Naive thymus-derived CD4-positive, alpha-beta T cell (primary cell): ENCODE measurements at regions not wholly inside any gene's neighbourhood (a gene's known extent, or its start where the extent isn't known, plus 50 kb on each side); places are given as distances from the start of the nearest gene placed in this dataset.

Experiments used
- ATAC-seq: fragments of 150-1000 bp; cut with Tn5 transposase; 2 replicates; pipeline ENCODE4 v1.10.0; 2021; ENCODE audit warnings: mild to moderate bottlenecking, moderate library complexity
- CTCF ChIA-PET: fragments of 350-600 bp; sonication (Branson Sonifier 250); formaldehyde crosslinking; loops from one replicate; lab custom pipeline; 2021; ENCODE audit warnings: antibody characterized with exemption; lab: Charles Lee
- POLR2A ChIA-PET: fragments of 350-600 bp; sonication (Branson Sonifier 250); formaldehyde crosslinking; loops from one replicate; lab custom pipeline; 2021; ENCODE audit warnings: antibody characterized with exemption, inconsistent platforms; lab: Charles Lee
- DNase-seq, 9 donors: peaks; one replicate each; pipeline versions ENCODE4 v3.0.0 to v3.0.0-alpha.2; 2020 to 2022; ENCODE audit warnings: mixed read lengths in 1 of 9
- H3K27ac ChIP-seq: one replicate; pipeline ENCODE4 v1.7.0; 2013; ENCODE audit warnings: mild to moderate bottlenecking, low read depth, low read length, moderate library complexity
- H3K27me3 ChIP-seq, 2 donors: one replicate each; pipeline ENCODE4 v1.7.0; 2013; ENCODE audit warnings: low read length in 2 of 2, mild to moderate bottlenecking in 2 of 2, moderate library complexity in 2 of 2; ENCODE audit not compliant: control insufficient read depth in 2 of 2, insufficient read depth in 2 of 2
- H3K36me3 ChIP-seq, 3 experiments: 1 replicate in 2 of 3; 2 replicates in 1 of 3; pipeline ENCODE4 v1.7.0; 2013; ENCODE audit warnings: low read length in 3 of 3, mild to moderate bottlenecking in 3 of 3, moderate library complexity in 1 of 3; ENCODE audit not compliant: insufficient read depth in 3 of 3, control insufficient read depth in 2 of 3
- H3K4me1 ChIP-seq, 2 donors: one replicate each; pipeline ENCODE4 v1.7.0; 2013; ENCODE audit warnings: low read length in 2 of 2, mild to moderate bottlenecking in 2 of 2, moderate library complexity in 1 of 2; ENCODE audit not compliant: control insufficient read depth in 2 of 2, insufficient read depth in 2 of 2
- H3K4me3 ChIP-seq: 2 replicates; pipeline ENCODE4 v1.7.0; 2013; ENCODE audit warnings: mild to moderate bottlenecking, low read length
- H3K9me3 ChIP-seq, 3 experiments: 1 replicate in 2 of 3; 2 replicates in 1 of 3; pipeline ENCODE4 v1.7.0; 2013; ENCODE audit warnings: low read length in 3 of 3; ENCODE audit not compliant: control insufficient read depth in 2 of 3
- H3K27ac Mint-ChIP-seq, 9 donors: one replicate each; pipeline ENCODE4 v1.8.0; 2020 to 2022; ENCODE audit warnings: mixed read lengths in 9 of 9, mild to moderate bottlenecking in 8 of 9, moderate library complexity in 5 of 9, inconsistent platforms in 2 of 9
- H3K27me3 Mint-ChIP-seq, 5 donors: one replicate each; pipeline ENCODE4 v1.8.0; 2021 to 2022; ENCODE audit warnings: mixed read lengths in 5 of 5, mild to moderate bottlenecking in 1 of 5
- H3K36me3 Mint-ChIP-seq, 5 donors: one replicate each; pipeline ENCODE4 v1.8.0; 2020 to 2022; ENCODE audit warnings: mixed read lengths in 5 of 5, mild to moderate bottlenecking in 3 of 5, inconsistent platforms in 1 of 5
- H3K4me1 Mint-ChIP-seq, 7 donors: one replicate each; pipeline ENCODE4 v1.8.0; 2020 to 2022; ENCODE audit warnings: mixed read lengths in 7 of 7, mild to moderate bottlenecking in 3 of 7, inconsistent platforms in 1 of 7
- H3K4me3 Mint-ChIP-seq, 10 donors: one replicate each; pipeline ENCODE4 v1.8.0; 2020 to 2022; ENCODE audit warnings: mild to moderate bottlenecking in 10 of 10, mixed read lengths in 10 of 10, moderate library complexity in 6 of 10, inconsistent platforms in 2 of 10
- H3K9me3 Mint-ChIP-seq, 11 donors: one replicate each; pipeline ENCODE4 v1.8.0; 2020 to 2022; ENCODE audit warnings: mixed read lengths in 11 of 11, mild to moderate bottlenecking in 4 of 11, inconsistent platforms in 1 of 11, moderate library complexity in 1 of 11
- intact Hi-C, 2 donors: fragments of 100-400 bp; cut with micrococcal nuclease; formaldehyde crosslinking; loops; one replicate each; pipeline ENCODE4 v1.15.1; 2023

- H3K4me3 ChIP-seq = no peak overlapping the region
- ATAC-seq = no peak
- peaks cover 0 to 10% (median 0%) of the 10 kb centered on the region in 5 donors for H3K36me3 Mint-ChIP-seq
- no peaks in the 10 kb centered on the region for H3K4me1 ChIP-seq
- POLR2A ChIA-PET = no interaction called here
- peaks cover 0 to 13% (median 9%) of the 10 kb centered on the region in 11 donors for H3K9me3 Mint-ChIP-seq
- H3K36me3 ChIP-seq = no peaks in the 10 kb centered on the region
- H3K9me3 ChIP-seq = no peaks in the 10 kb centered on the region
- intact Hi-C loops = no loop called here
- H3K27ac ChIP-seq = no peak overlapping the region
- H3K27ac Mint-ChIP-seq = no peak overlapping the region
- H3K4me3 Mint-ChIP-seq = no peak overlapping the region
- peaks cover 0 to 9% (median 0%) of the 10 kb centered on the region in 5 donors for H3K27me3 Mint-ChIP-seq
- no peaks in the 10 kb centered on the region for H3K27me3 ChIP-seq
- H3K4me1 Mint-ChIP-seq = no peaks in the 10 kb centered on the region
- DNase-seq = no peak
- CTCF ChIA-PET = interaction anchor here (0.6 to 0.7 kb wide), 2 partner anchors 392 to 660 kb away, joined by 3 read pairs; no protein-coding TSS in a partner anchor
These were observed 198.9 kb upstream of the ARSJ start for GRCh38 chr4:114178392-114178791.

DNA sequence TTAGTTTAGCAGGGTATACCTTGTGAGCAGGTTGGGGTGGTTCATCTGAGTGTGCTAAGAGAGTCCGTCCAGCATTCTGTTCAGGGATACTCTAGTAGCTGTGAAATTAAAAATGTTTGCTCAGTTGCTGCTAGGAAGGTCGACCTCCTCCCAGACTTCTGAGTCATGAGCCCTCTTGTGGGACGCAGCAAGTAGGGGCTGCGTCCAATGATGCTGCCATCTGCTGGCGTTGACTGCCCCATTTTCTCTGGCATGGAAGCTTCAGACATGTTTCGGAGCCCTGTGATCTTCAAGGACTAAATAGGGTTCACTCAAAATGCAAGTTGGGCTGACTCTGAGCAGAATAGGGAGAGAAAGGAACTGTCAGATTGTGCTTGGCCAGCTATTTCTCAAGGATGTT is 201.0 kb upstream of the ARSJ start:
- H3K9me3 ChIP-seq = no peaks in the 10 kb centered on the region
- Mint-ChIP-seq H3K9me3 (peaks cover 0 to 22% (median 9%) of the 10 kb centered on the region in 11 donors), H3K4me3 (no peak overlapping the region), H3K4me1 (no peaks in the 10 kb centered on the region), H3K27ac (no peak overlapping the region), H3K36me3 (peaks cover 0 to 10% (median 0%) of the 10 kb centered on the region in 5 donors), H3K27me3 (peaks cover 0 to 8% (median 0%) of the 10 kb centered on the region in 5 donors)
- H3K27me3 ChIP-seq = no peaks in the 10 kb centered on the region
- intact Hi-C loops = loop anchor here (1.0 to 5.0 kb wide), 5 partner anchors 228 to 786 kb away; no protein-coding TSS in a partner anchor
- H3K4me3 ChIP-seq = no peak overlapping the region
- no peak overlapping the region for H3K27ac ChIP-seq
- H3K36me3 ChIP-seq = no peaks in the 10 kb centered on the region
- peak in 6 of 9 donors; percentile 1 to 27 (median 16) for DNase-seq
- H3K4me1 ChIP-seq = no peaks in the 10 kb centered on the region
- ChIA-PET POLR2A (no interaction called here), CTCF (interaction anchor here (0.6 to 0.8 kb wide), 2 partner anchors 19 to 231 kb away, joined by 3 read pairs; no protein-coding TSS in a partner anchor)
- ATAC-seq = peak; percentile 29

DNA sequence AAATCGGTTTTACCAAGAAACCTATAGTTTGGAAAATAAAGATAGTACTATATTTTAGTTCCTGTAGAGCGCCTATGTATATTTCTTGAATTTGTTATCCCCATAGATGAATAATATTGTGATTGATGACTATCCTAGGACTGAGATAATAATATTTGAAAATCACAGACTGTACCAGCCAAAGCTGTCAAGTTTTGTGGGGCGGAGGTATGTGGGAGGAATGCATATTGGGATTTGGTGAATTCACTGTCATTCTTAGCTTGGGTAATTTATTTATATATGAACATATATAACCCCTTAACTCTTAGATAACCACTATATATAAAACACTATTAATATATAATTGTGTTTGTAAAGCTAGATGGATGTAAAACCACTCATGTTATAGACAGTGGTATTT is 205.5 kb upstream of the ARSJ start:
- H3K27ac Mint-ChIP-seq = no peak overlapping the region
- H3K4me3 ChIP-seq = no peak overlapping the region
- H3K27me3 ChIP-seq = peaks cover 0 to 3% of the 10 kb centered on the region in 2 donors
- no peaks in the 10 kb centered on the region for H3K36me3 ChIP-seq
- peaks cover 0 to 12% (median 6%) of the 10 kb centered on the region in 5 donors for H3K27me3 Mint-ChIP-seq
- ChIA-PET POLR2A (no interaction called here), CTCF (no interaction called here)
- H3K4me1 Mint-ChIP-seq = no peaks in the 10 kb centered on the region
- peaks cover 0 to 6% (median 0%) of the 10 kb centered on the region in 5 donors for H3K36me3 Mint-ChIP-seq
- H3K4me3 Mint-ChIP-seq = no peak overlapping the region
- no peaks in the 10 kb centered on the region for H3K9me3 ChIP-seq
- H3K27ac ChIP-seq = no peak overlapping the region
- ATAC-seq (no peak), DNase-seq (no peak)
- H3K9me3 Mint-ChIP-seq = peaks cover 0 to 25% (median 8%) of the 10 kb centered on the region in 11 donors
- intact Hi-C loops = loop anchor here in 1 of 2 donors (5.0 kb wide), 1 partner anchor 403 kb away; no protein-coding TSS in a partner anchor
- no peaks in the 10 kb centered on the region for H3K4me1 ChIP-seq

DNA sequence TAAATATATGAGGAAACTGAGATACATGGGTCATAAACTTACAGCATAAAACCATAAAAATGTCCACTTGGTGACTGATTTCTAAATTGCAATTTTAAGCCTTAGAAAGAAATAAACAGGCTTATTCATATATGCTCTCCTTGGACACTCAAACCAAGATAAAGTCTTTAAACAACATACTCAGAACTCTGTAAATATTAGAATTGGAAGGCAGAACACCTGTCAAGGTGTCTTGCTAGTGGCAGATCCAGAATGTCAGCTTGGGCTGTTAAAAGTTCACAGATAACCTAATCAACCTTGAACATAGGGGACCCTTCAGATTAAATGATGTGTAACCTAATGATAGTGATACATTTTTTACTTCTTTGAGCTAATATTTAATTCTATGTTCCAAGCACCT is 208.1 kb upstream of the ARSJ start:
- Histone ChIP-seq H3K27ac (no peak overlapping the region), H3K36me3 (no peaks in the 10 kb centered on the region), H3K27me3 (peaks cover 0 to 3% of the 10 kb centered on the region in 2 donors), H3K4me3 (no peak overlapping the region), H3K4me1 (no peaks in the 10 kb centered on the region), H3K9me3 (no peaks in the 10 kb centered on the region)
- intact Hi-C loops = no loop called here
- CTCF ChIA-PET = no interaction called here
- Mint-ChIP-seq H3K4me3 (no peak overlapping the region), H3K4me1 (no peaks in the 10 kb centered on the region), H3K9me3 (peaks cover 0 to 17% (median 3%) of the 10 kb centered on the region in 11 donors), H3K27me3 (peaks cover 0 to 11% (median 5%) of the 10 kb centered on the region in 5 donors), H3K36me3 (peaks cover 0 to 6% (median 0%) of the 10 kb centered on the region in 5 donors), H3K27ac (no peak overlapping the region)
- DNase-seq = no peak
- no peak for ATAC-seq
- POLR2A ChIA-PET = no interaction called here

- ChIA-PET POLR2A (no interaction called here), CTCF (no interaction called here)
- H3K9me3 Mint-ChIP-seq = peaks cover 0 to 3% (median 0%) of the 10 kb centered on the region in 11 donors
- DNase-seq = no peak
- no peak for ATAC-seq
- H3K4me3 ChIP-seq = no peak overlapping the region
- H3K4me3 Mint-ChIP-seq = no peak overlapping the region
- no peaks in the 10 kb centered on the region for H3K9me3 ChIP-seq
- no peaks in the 10 kb centered on the region for H3K4me1 ChIP-seq
- intact Hi-C loops = no loop called here
- H3K4me1 Mint-ChIP-seq = no peaks in the 10 kb centered on the region
- H3K27ac ChIP-seq = no peak overlapping the region
- peaks cover 0 to 11% (median 6%) of the 10 kb centered on the region in 5 donors for H3K27me3 Mint-ChIP-seq
- H3K27me3 ChIP-seq = no peaks in the 10 kb centered on the region
- H3K36me3 ChIP-seq = no peaks in the 10 kb centered on the region
- H3K36me3 Mint-ChIP-seq = no peaks in the 10 kb centered on the region
- H3K27ac Mint-ChIP-seq = no peak overlapping the region
These were observed 212.0 kb upstream of the ARSJ start for GRCh38 chr4:114191496-114191895.

- DNase-seq (no peak), ATAC-seq (no peak)
- POLR2A ChIA-PET = no interaction called here
- CTCF ChIA-PET = no interaction called here
- Histone ChIP-seq H3K4me1 (no peaks in the 10 kb centered on the region), H3K4me3 (no peak overlapping the region), H3K9me3 (no peaks in the 10 kb centered on the region), H3K36me3 (no peaks in the 10 kb centered on the region), H3K27ac (no peak overlapping the region), H3K27me3 (no peaks in the 10 kb centered on the region)
- H3K27me3 Mint-ChIP-seq = peaks cover 0 to 11% (median 6%) of the 10 kb centered on the region in 5 donors
- H3K4me3 Mint-ChIP-seq = no peak overlapping the region
- peaks cover 0 to 3% (median 0%) of the 10 kb centered on the region in 11 donors for H3K9me3 Mint-ChIP-seq
- no peaks in the 10 kb centered on the region for H3K36me3 Mint-ChIP-seq
- intact Hi-C loops = no loop called here
- no peak overlapping the region for H3K27ac Mint-ChIP-seq
- H3K4me1 Mint-ChIP-seq = no peaks in the 10 kb centered on the region
These were observed 213.4 kb upstream of the ARSJ start for GRCh38 chr4:114192854-114193253.
